IPS-11a (cell line): ENCODE measurements at regions not wholly inside any gene's neighbourhood (a gene's known extent, or its start where the extent isn't known, plus 50 kb on each side); places are given as distances from the start of the nearest gene placed in this dataset.

Experiments
- H3K4me3 ChIP-seq: one replicate; pipeline ENCODE4 v1.5.1; 2013; ENCODE audit warnings: low read depth, low read length, control low read depth

GRCh38 chr7:54701982-54702381, 57.0 kb downstream of the SEC61G start:
- H3K4me3 ChIP-seq = no peak overlapping the region

- H3K4me3 ChIP-seq = no peak overlapping the region
Measured at GRCh38 chr7:54699715-54700114, 59.3 kb downstream of the SEC61G start.

GRCh38 chr7:54697659-54698186, 61.3 kb downstream of the SEC61G start:
- H3K4me3 ChIP-seq = no peak overlapping the region

- H3K4me3 ChIP-seq = no peak overlapping the region
Measured at GRCh38 chr7:54690892-54691291, 68.1 kb downstream of the SEC61G start.

GRCh38 chr7:54690050-54690443, 69.0 kb downstream of the SEC61G start:
- H3K4me3 ChIP-seq = no peak overlapping the region

- no peak overlapping the region for H3K4me3 ChIP-seq
Measured at GRCh38 chr7:54689394-54690049, 69.5 kb downstream of the SEC61G start.

GRCh38 chr7:54687462-54688212, 71.4 kb downstream of the SEC61G start:
- no peak overlapping the region for H3K4me3 ChIP-seq

- no peak overlapping the region for H3K4me3 ChIP-seq
Measured at GRCh38 chr7:54680377-54681005, 78.5 kb downstream of the SEC61G start.

- H3K4me3 ChIP-seq = no peak overlapping the region
Measured at GRCh38 chr7:54679490-54679817, 79.6 kb downstream of the SEC61G start.

GRCh38 chr7:54678763-54679489, 80.1 kb downstream of the SEC61G start:
- no peak overlapping the region for H3K4me3 ChIP-seq

- H3K4me3 ChIP-seq = no peak overlapping the region
Measured at GRCh38 chr7:54674891-54675290, 84.1 kb downstream of the SEC61G start.

GRCh38 chr7:54672519-54672918, 86.5 kb downstream of the SEC61G start:
- no peak overlapping the region for H3K4me3 ChIP-seq

GRCh38 chr7:54664235-54665228, 94.5 kb downstream of the SEC61G start:
- H3K4me3 ChIP-seq = peak overlapping the region; percentile 48

- H3K4me3 ChIP-seq = peak overlapping the region; percentile 48
Measured at GRCh38 chr7:54663603-54664234, 95.3 kb downstream of the SEC61G start.

- no peak overlapping the region for H3K4me3 ChIP-seq
Measured at GRCh38 chr7:54663186-54663585, 95.8 kb downstream of the SEC61G start.

- no peak overlapping the region for H3K4me3 ChIP-seq
Measured at GRCh38 chr7:54662701-54663100, 96.3 kb downstream of the SEC61G start.

- no peak overlapping the region for H3K4me3 ChIP-seq
Measured at GRCh38 chr7:54653905-54654304, 105.1 kb downstream of the SEC61G start.

- no peak overlapping the region for H3K4me3 ChIP-seq
Measured at GRCh38 chr7:54643064-54643463, 100.9 kb downstream of the VSTM2A start.

- H3K4me3 ChIP-seq = no peak overlapping the region
Measured at GRCh38 chr7:54637712-54638396, 95.7 kb downstream of the VSTM2A start.
